ENCODE measurements at regions not wholly inside any gene's neighbourhood (a gene's known extent, or its start where the extent isn't known, plus 50 kb on each side); places are given as distances from the start of the nearest gene placed in this dataset.

- Mint-ChIP-seq H3K27ac (ENCODE audit: low read depth, unreplicated experiment) (no peak overlapping the region), H3K27me3 (ENCODE audit: insufficient read depth, unreplicated experiment) (peaks cover 13% of the 10 kb centered on the region), H3K4me3 (ENCODE audit: unreplicated experiment) (no peak overlapping the region), H3K36me3 (ENCODE audit: insufficient read depth, unreplicated experiment) (no peaks in the 10 kb centered on the region), H3K9me3 (ENCODE audit: unreplicated experiment) (no peaks in the 10 kb centered on the region), H3K4me1 (ENCODE audit: insufficient read depth, unreplicated experiment) (no peaks in the 10 kb centered on the region)
- no peak for TF ChIP-seq CTCF (IDR thresholded peaks at IDR 0.05; ENCODE audit: unreplicated experiment)
- intact Hi-C loops (cut with micrococcal nuclease): no loop called here
- no peak for DNase-seq (ENCODE audit: unreplicated experiment)
- ChIA-PET POLR2A (no interaction called here), CTCF (interaction anchor here (8.9 kb wide), 1 partner anchor 299 kb away, joined by 138 read pairs; no protein-coding TSS in a partner anchor)
- BruUV-seq (replicated peaks): no TSS peak
Measured at GRCh38 chr3:10761583-10761982, 54.4 kb upstream of the SLC6A11 start.

- DNase-seq (ENCODE audit: unreplicated experiment): no peak
- ChIA-PET POLR2A (no interaction called here), CTCF (interaction anchor here (8.9 kb wide), 1 partner anchor 298 kb away, joined by 138 read pairs; no protein-coding TSS in a partner anchor)
- Mint-ChIP-seq H3K4me3 (ENCODE audit: unreplicated experiment) (no peak overlapping the region), H3K9me3 (ENCODE audit: unreplicated experiment) (no peaks in the 10 kb centered on the region), H3K27me3 (ENCODE audit: insufficient read depth, unreplicated experiment) (peaks cover 13% of the 10 kb centered on the region), H3K4me1 (ENCODE audit: insufficient read depth, unreplicated experiment) (no peaks in the 10 kb centered on the region), H3K27ac (ENCODE audit: low read depth, unreplicated experiment) (no peak overlapping the region), H3K36me3 (ENCODE audit: insufficient read depth, unreplicated experiment) (no peaks in the 10 kb centered on the region)
- no peak for TF ChIP-seq CTCF (IDR thresholded peaks at IDR 0.05; ENCODE audit: unreplicated experiment)
- BruUV-seq (replicated peaks): no TSS peak
- intact Hi-C loops (cut with micrococcal nuclease): no loop called here
Measured at GRCh38 chr3:10762116-10762515, 53.9 kb upstream of the SLC6A11 start.

- Mint-ChIP-seq H3K9me3 (ENCODE audit: unreplicated experiment) (no peaks in the 10 kb centered on the region), H3K36me3 (ENCODE audit: insufficient read depth, unreplicated experiment) (no peaks in the 10 kb centered on the region), H3K27ac (ENCODE audit: low read depth, unreplicated experiment) (no peak overlapping the region), H3K4me1 (ENCODE audit: insufficient read depth, unreplicated experiment) (no peaks in the 10 kb centered on the region), H3K4me3 (ENCODE audit: unreplicated experiment) (no peak overlapping the region), H3K27me3 (ENCODE audit: insufficient read depth, unreplicated experiment) (peaks cover 13% of the 10 kb centered on the region)
- no peak for TF ChIP-seq CTCF (IDR thresholded peaks at IDR 0.05; ENCODE audit: unreplicated experiment)
- BruUV-seq (replicated peaks): no TSS peak
- POLR2A ChIA-PET: no interaction called here
- intact Hi-C loops (cut with micrococcal nuclease): no loop called here
- CTCF ChIA-PET: interaction anchor here (0.7 to 8.9 kb wide), 4 partner anchors 183 to 381 kb away, joined by 3 to 138 read pairs (median 6); no protein-coding TSS in a partner anchor
- no peak for DNase-seq (ENCODE audit: unreplicated experiment)
Measured at GRCh38 chr3:10762611-10763247, 53.3 kb upstream of the SLC6A11 start.

- no peak overlapping the region for H3K4me3 Mint-ChIP-seq (ENCODE audit: unreplicated experiment)
- no peaks in the 10 kb centered on the region for H3K9me3 Mint-ChIP-seq (ENCODE audit: unreplicated experiment)
- H3K27me3 Mint-ChIP-seq (ENCODE audit: insufficient read depth, unreplicated experiment): peaks cover 13% of the 10 kb centered on the region
- no TSS peak for BruUV-seq (replicated peaks)
- no peak for TF ChIP-seq CTCF (IDR thresholded peaks at IDR 0.05; ENCODE audit: unreplicated experiment)
- no peak overlapping the region for H3K27ac Mint-ChIP-seq (ENCODE audit: low read depth, unreplicated experiment)
- intact Hi-C loops (cut with micrococcal nuclease): no loop called here
- ChIA-PET CTCF (interaction anchor here (0.7 to 8.9 kb wide), 5 partner anchors 182 to 380 kb away, joined by 3 to 138 read pairs (median 3); no protein-coding TSS in a partner anchor), POLR2A (no interaction called here)
- DNase-seq (ENCODE audit: unreplicated experiment): no peak
- no peaks in the 10 kb centered on the region for H3K36me3 Mint-ChIP-seq (ENCODE audit: insufficient read depth, unreplicated experiment)
- no peaks in the 10 kb centered on the region for H3K4me1 Mint-ChIP-seq (ENCODE audit: insufficient read depth, unreplicated experiment)
Measured at GRCh38 chr3:10763248-10763620, 52.8 kb upstream of the SLC6A11 start.

All from MCF 10A (cell line).